SK-N-SH (cell line): ENCODE measurements at regions not wholly inside any gene's neighbourhood (a gene's known extent, or its start where the extent isn't known, plus 50 kb on each side); places are given as distances from the start of the nearest gene placed in this dataset.
A peak's percentile ranks its signal among the peaks of the same experiment; 100 is the strongest.

ENCODE experiments used
- CTCF ChIA-PET: fragments of 300-600, 350-600 bp; formaldehyde crosslinking; extraction: SDS; loops from one replicate; lab custom pipeline; 2021; lab: Yijun Ruan, JAX
- POLR2A ChIA-PET: fragments of 350-600 bp; sonication (Branson Sonifier 250); formaldehyde crosslinking; extraction: SDS; loops from one replicate; lab custom pipeline; 2020; ENCODE audit warnings: antibody characterized with exemption, inconsistent platforms; lab: Yijun Ruan, JAX
- DNase-seq: peaks from one replicate; pipeline ENCODE4 v3.0.0; 2012
- H2AFZ ChIP-seq: fragments of 200-600 bp; sonication (generic); 2 replicates; pipeline ENCODE4 v1.8.1; 2016; ENCODE audit warnings: antibody characterized with exemption, mild to moderate bottlenecking, low read depth
- H3F3A ChIP-seq: fragments of 200-600 bp; sonication (generic); replicated peaks from 2 replicates; pipeline ENCODE3; 2016; ENCODE audit warnings: antibody characterized with exemption, mild to moderate bottlenecking; ENCODE audit not compliant: insufficient read depth
- H3K27ac ChIP-seq, 2 experiments: fragments of 200-500 bp in 1 of 2; fragments of 200-600 bp in 1 of 2; sonication (Bioruptor generic) in 1 of 2; sonication (generic), shearing (Covaris generic) in 1 of 2; 2 replicates each; pipeline versions ENCODE4 v1.5.1 to v1.6.1; 2014 to 2016; ENCODE audit warnings: low read depth in 2 of 2, inconsistent platforms in 1 of 2, low read length in 1 of 2, mild to moderate bottlenecking in 1 of 2, mixed read lengths in 1 of 2
- H3K27me3 ChIP-seq: fragments of 200-600 bp; sonication (generic), shearing (Covaris generic); 2 replicates; pipeline ENCODE4 v1.6.1; 2016; ENCODE audit warnings: mixed run types; ENCODE audit not compliant: insufficient read depth
- H3K36me3 ChIP-seq, 2 experiments: fragments of 200-500 bp in 1 of 2; fragments of 200-600 bp in 1 of 2; sonication (Bioruptor generic) in 1 of 2; sonication (generic) in 1 of 2; replicated peaks in 1 of 2; 2 replicates each; pipeline versions ENCODE3 to v1.5.1; 2014 to 2016; ENCODE audit warnings: low read length in 1 of 2, mild to moderate bottlenecking in 1 of 2; ENCODE audit not compliant: insufficient read depth in 2 of 2, control insufficient read depth in 1 of 2
- H3K4me1 ChIP-seq, 2 experiments: fragments of 200-500 bp in 1 of 2; fragments of 200-600 bp in 1 of 2; sonication (Bioruptor generic) in 1 of 2; sonication (generic), shearing (Covaris generic) in 1 of 2; 2 replicates each; pipeline versions ENCODE4 v1.5.1 to v1.6.1; 2014 to 2016; ENCODE audit warnings: low read depth in 1 of 2, low read length in 1 of 2, mixed run types in 1 of 2; ENCODE audit not compliant: insufficient read depth in 2 of 2, control insufficient read depth in 1 of 2
- H3K4me2 ChIP-seq: fragments of 200-600 bp; sonication (generic), shearing (Covaris generic); 2 replicates; pipeline ENCODE4 v1.6.1; 2017; ENCODE audit warnings: mixed run types
- H3K4me3 ChIP-seq, 2 experiments: fragments of 200-500 bp in 1 of 2; fragments of 200-600 bp in 1 of 2; sonication (Bioruptor generic) in 1 of 2; sonication (generic), shearing (Covaris generic) in 1 of 2; 2 replicates each; pipeline versions ENCODE4 v1.5.1 to v1.8.1; 2014 to 2016; ENCODE audit warnings: low read depth in 2 of 2, inconsistent platforms in 1 of 2, low read length in 1 of 2, mild to moderate bottlenecking in 1 of 2, mixed read lengths in 1 of 2, moderate library complexity in 1 of 2
- H3K79me2 ChIP-seq: fragments of 200-600 bp; sonication (generic); 2 replicates; pipeline ENCODE4 v1.8.1; 2017; ENCODE audit warnings: mild to moderate bottlenecking; ENCODE audit not compliant: insufficient read depth
- H3K9ac ChIP-seq: fragments of 200-600 bp; sonication (generic); 2 replicates; pipeline ENCODE4 v1.6.1; 2017; ENCODE audit warnings: mixed run types
- H3K9me2 ChIP-seq: fragments of 200-600 bp; sonication (generic); 2 replicates; pipeline ENCODE4 v1.6.1; 2017; ENCODE audit warnings: mixed run types
- H3K9me3 ChIP-seq: fragments of 200-600 bp; sonication (generic); 2 replicates; pipeline ENCODE4 v1.6.1; 2017; ENCODE audit warnings: mixed run types, mild to moderate bottlenecking, moderate library complexity
- H4K20me1 ChIP-seq: fragments of 200-600 bp; sonication (generic); 2 replicates; pipeline ENCODE4 v1.6.1; 2017; ENCODE audit warnings: mild to moderate bottlenecking, mixed run types; ENCODE audit not compliant: insufficient read depth
- CHD2 ChIP-seq: fragments of 150-350 bp; IDR thresholded peaks from 2 replicates; pipeline ENCODE4 v1.6.1; 2018; ENCODE audit warnings: low read length; ENCODE audit not compliant: partially characterized antibody
- EP300 ChIP-seq, 2 experiments: IDR thresholded peaks; 2 replicates each; pipeline versions ENCODE4 v1.4.0 to v1.6.1; 2012; ENCODE audit warnings: borderline replicate concordance in 1 of 2, low read depth in 1 of 2, low read length in 1 of 2
- EZH2phosphoT487 ChIP-seq: fragments of 200-600 bp; sonication (generic); IDR thresholded peaks from 2 replicates; pipeline ENCODE4 v1.6.1; 2017; ENCODE audit warnings: low read depth, mixed run types, mild to moderate bottlenecking, antibody characterized with exemption, moderate library complexity, borderline replicate concordance
- FOSL2 ChIP-seq: IDR thresholded peaks from 2 replicates; pipeline ENCODE4 v1.4.0; 2012; ENCODE audit warnings: low read depth, mild to moderate bottlenecking, moderate library complexity, borderline replicate concordance
- FOXJ3 ChIP-seq: sonication (generic); formaldehyde crosslinking; IDR thresholded peaks from 2 replicates; pipeline ENCODE4 v1.5.1; 2020; ENCODE audit warnings: mild to moderate bottlenecking, missing genetic modification reagents
- GABPA ChIP-seq: IDR thresholded peaks from 2 replicates; pipeline ENCODE4 v1.4.0; 2012; ENCODE audit warnings: low read depth, mild to moderate bottlenecking
- GATA2 ChIP-seq: sonication (generic); formaldehyde crosslinking; IDR thresholded peaks from 2 replicates; pipeline ENCODE4 v1.5.0; 2020; ENCODE audit warnings: mild to moderate bottlenecking, missing genetic modification reagents
- JUND ChIP-seq: IDR thresholded peaks from 2 replicates; pipeline ENCODE4 v1.4.0; 2012
- MAX ChIP-seq: IDR thresholded peaks from 2 replicates; pipeline ENCODE4 v1.4.0; 2012; ENCODE audit warnings: low read depth
- MXI1 ChIP-seq: IDR thresholded peaks from 2 replicates; pipeline ENCODE4 v1.6.1; 2012; ENCODE audit warnings: mild to moderate bottlenecking, low read depth, low read length, improper control_type of control experiment
- NFIC ChIP-seq: IDR thresholded peaks from 2 replicates; pipeline ENCODE4 v1.4.0; 2012; ENCODE audit warnings: borderline replicate concordance
- RAD21 ChIP-seq: IDR thresholded peaks from 2 replicates; pipeline ENCODE4 v1.6.1; 2012; ENCODE audit warnings: mild to moderate bottlenecking, low read length
- RCOR1 ChIP-seq: fragments of 150-350 bp; IDR thresholded peaks from 2 replicates; pipeline ENCODE4 v1.6.1; 2017; ENCODE audit warnings: antibody characterized with exemption, low read length
- RFX5 ChIP-seq: IDR thresholded peaks from 2 replicates; pipeline ENCODE4 v1.6.1; 2012; ENCODE audit warnings: mild to moderate bottlenecking, improper control_type of control experiment, low read length
- RXRA ChIP-seq: IDR thresholded peaks from 2 replicates; pipeline ENCODE4 v1.4.0; 2012; ENCODE audit warnings: low read depth, mild to moderate bottlenecking, borderline replicate concordance
- SMC3 ChIP-seq: IDR thresholded peaks from 2 replicates; pipeline ENCODE4 v1.6.1; 2012; ENCODE audit warnings: low read depth, low read length, improper control_type of control experiment
- TAF1 ChIP-seq: IDR thresholded peaks from 2 replicates; pipeline ENCODE4 v1.6.1; 2012; ENCODE audit warnings: low read depth, mild to moderate bottlenecking, low read length, moderate library complexity, borderline replicate concordance
- TCF12 ChIP-seq: IDR thresholded peaks from 2 replicates; pipeline ENCODE4 v1.4.0; 2012
- TEAD4 ChIP-seq: IDR thresholded peaks from 2 replicates; pipeline ENCODE4 v1.4.0; 2012; ENCODE audit warnings: mild to moderate bottlenecking, borderline replicate concordance; ENCODE audit not compliant: insufficient read depth
- YY1 ChIP-seq: IDR thresholded peaks from 2 replicates; pipeline ENCODE4 v1.4.0; 2012; ENCODE audit warnings: low read depth, mild to moderate bottlenecking
- WGBS: methylation state at CpG from one replicate; pipeline ENCODE4 v1.1.6; 2017; ENCODE audit warnings: low lambda C conversion rate; 5-methylcytosine and 5-hydroxymethylcytosine counted together
- TF ChIP-seq, protein P1 (sequence below): fragments of 150-350 bp; IDR thresholded peaks from 2 replicates; pipeline ENCODE4 v1.6.1; 2017; ENCODE audit warnings: antibody characterized with exemption, low read length, low read depth, borderline replicate concordance
- TF ChIP-seq, protein P2 (sequence below): IDR thresholded peaks from 2 replicates; pipeline ENCODE4; 2012
- TF ChIP-seq, protein P3 (sequence below): fragments of 200-600 bp; sonication (generic); IDR thresholded peaks from 2 replicates; pipeline ENCODE4 v1.6.1; 2017; ENCODE audit warnings: antibody characterized with exemption, mild to moderate bottlenecking, moderate library complexity
- TF ChIP-seq, protein P4 (sequence below): IDR thresholded peaks from 2 replicates; pipeline ENCODE4 v1.4.0; 2012; ENCODE audit warnings: low read depth, borderline replicate concordance
- TF ChIP-seq, protein P5 (sequence below): IDR thresholded peaks from 2 replicates; pipeline ENCODE4 v1.4.0; 2012; ENCODE audit warnings: low read depth, borderline replicate concordance

- WGBS, result 52% methylated on average over 1 of the region's 1 CpG
- TF ChIP-seq, protein P1, sequence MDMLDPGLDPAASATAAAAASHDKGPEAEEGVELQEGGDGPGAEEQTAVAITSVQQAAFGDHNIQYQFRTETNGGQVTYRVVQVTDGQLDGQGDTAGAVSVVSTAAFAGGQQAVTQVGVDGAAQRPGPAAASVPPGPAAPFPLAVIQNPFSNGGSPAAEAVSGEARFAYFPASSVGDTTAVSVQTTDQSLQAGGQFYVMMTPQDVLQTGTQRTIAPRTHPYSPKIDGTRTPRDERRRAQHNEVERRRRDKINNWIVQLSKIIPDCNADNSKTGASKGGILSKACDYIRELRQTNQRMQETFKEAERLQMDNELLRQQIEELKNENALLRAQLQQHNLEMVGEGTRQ, result no peak
- TF ChIP-seq GATA2 (CRISPR knock-in tag), result no peak
- TF ChIP-seq, protein P2, sequence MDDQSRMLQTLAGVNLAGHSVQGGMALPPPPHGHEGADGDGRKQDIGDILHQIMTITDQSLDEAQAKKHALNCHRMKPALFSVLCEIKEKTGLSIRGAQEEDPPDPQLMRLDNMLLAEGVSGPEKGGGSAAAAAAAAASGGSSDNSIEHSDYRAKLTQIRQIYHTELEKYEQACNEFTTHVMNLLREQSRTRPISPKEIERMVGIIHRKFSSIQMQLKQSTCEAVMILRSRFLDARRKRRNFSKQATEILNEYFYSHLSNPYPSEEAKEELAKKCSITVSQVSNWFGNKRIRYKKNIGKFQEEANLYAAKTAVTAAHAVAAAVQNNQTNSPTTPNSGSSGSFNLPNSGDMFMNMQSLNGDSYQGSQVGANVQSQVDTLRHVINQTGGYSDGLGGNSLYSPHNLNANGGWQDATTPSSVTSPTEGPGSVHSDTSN, result no peak
- no peak for TF ChIP-seq EZH2phosphoT487
- TF ChIP-seq, protein P3, sequence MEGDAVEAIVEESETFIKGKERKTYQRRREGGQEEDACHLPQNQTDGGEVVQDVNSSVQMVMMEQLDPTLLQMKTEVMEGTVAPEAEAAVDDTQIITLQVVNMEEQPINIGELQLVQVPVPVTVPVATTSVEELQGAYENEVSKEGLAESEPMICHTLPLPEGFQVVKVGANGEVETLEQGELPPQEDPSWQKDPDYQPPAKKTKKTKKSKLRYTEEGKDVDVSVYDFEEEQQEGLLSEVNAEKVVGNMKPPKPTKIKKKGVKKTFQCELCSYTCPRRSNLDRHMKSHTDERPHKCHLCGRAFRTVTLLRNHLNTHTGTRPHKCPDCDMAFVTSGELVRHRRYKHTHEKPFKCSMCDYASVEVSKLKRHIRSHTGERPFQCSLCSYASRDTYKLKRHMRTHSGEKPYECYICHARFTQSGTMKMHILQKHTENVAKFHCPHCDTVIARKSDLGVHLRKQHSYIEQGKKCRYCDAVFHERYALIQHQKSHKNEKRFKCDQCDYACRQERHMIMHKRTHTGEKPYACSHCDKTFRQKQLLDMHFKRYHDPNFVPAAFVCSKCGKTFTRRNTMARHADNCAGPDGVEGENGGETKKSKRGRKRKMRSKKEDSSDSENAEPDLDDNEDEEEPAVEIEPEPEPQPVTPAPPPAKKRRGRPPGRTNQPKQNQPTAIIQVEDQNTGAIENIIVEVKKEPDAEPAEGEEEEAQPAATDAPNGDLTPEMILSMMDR, result peak; percentile 48
- TF ChIP-seq RFX5, result no peak
- no peak for TF ChIP-seq MAX
- no peak for TF ChIP-seq RXRA
- TF ChIP-seq FOXJ3 (CRISPR knock-in tag), result no peak
- peak; percentile 44 for TF ChIP-seq RAD21
- no peak for TF ChIP-seq EP300 (IDR thresholded peaks at IDR 0.05; ENCODE audit: borderline replicate concordance in 1 of 2, low read depth in 1 of 2, low read length in 1 of 2)
- TF ChIP-seq, protein P4, sequence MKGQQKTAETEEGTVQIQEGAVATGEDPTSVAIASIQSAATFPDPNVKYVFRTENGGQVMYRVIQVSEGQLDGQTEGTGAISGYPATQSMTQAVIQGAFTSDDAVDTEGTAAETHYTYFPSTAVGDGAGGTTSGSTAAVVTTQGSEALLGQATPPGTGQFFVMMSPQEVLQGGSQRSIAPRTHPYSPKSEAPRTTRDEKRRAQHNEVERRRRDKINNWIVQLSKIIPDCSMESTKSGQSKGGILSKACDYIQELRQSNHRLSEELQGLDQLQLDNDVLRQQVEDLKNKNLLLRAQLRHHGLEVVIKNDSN, result no peak
- TF ChIP-seq GABPA, result no peak
- no peak for TF ChIP-seq NFIC
- TF ChIP-seq, protein P5, sequence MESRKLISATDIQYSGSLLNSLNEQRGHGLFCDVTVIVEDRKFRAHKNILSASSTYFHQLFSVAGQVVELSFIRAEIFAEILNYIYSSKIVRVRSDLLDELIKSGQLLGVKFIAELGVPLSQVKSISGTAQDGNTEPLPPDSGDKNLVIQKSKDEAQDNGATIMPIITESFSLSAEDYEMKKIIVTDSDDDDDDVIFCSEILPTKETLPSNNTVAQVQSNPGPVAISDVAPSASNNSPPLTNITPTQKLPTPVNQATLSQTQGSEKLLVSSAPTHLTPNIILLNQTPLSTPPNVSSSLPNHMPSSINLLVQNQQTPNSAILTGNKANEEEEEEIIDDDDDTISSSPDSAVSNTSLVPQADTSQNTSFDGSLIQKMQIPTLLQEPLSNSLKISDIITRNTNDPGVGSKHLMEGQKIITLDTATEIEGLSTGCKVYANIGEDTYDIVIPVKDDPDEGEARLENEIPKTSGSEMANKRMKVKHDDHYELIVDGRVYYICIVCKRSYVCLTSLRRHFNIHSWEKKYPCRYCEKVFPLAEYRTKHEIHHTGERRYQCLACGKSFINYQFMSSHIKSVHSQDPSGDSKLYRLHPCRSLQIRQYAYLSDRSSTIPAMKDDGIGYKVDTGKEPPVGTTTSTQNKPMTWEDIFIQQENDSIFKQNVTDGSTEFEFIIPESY, result no peak
- peak; percentile 38 for TF ChIP-seq SMC3
- TF ChIP-seq YY1, result no peak
- no peak for TF ChIP-seq FOSL2
- no peak for TF ChIP-seq JUND
- no peak for TF ChIP-seq TCF12
- no peak for TF ChIP-seq TEAD4
- TF ChIP-seq TAF1, result no peak
- TF ChIP-seq RCOR1, result no peak
- TF ChIP-seq CHD2, result no peak
- TF ChIP-seq MXI1, result no peak
- TF ChIP-seq, all 33 proteins: peak for 3
- DNase-seq, result no peak
- Histone ChIP-seq H2AFZ (no peak overlapping the region), H3K79me2 (no peaks in the 10 kb centered on the region), H3K9me3 (no peaks in the 10 kb centered on the region), H3F3A (no peaks in the 10 kb centered on the region), H3K27ac (no peak overlapping the region), H3K9ac (no peak overlapping the region), H3K4me3 (no peak overlapping the region), H3K36me3 (no peaks in the 10 kb centered on the region), H3K4me1 (peaks cover 0 to 10% of the 10 kb centered on the region in 2 experiments; a peak in 1 of 4 replicates), H4K20me1 (no peaks in the 10 kb centered on the region), H3K4me2 (no peak overlapping the region), H3K9me2 (no peaks in the 10 kb centered on the region), H3K27me3 (no peaks in the 10 kb centered on the region)
- CTCF ChIA-PET, result interaction anchor here (0.6 to 2.6 kb wide), 5 partner anchors 10 to 31 kb away, joined by 3 to 13 read pairs (median 3); no protein-coding TSS in a partner anchor
- POLR2A ChIA-PET, result no interaction called here
Measured at GRCh38 chr1:70896224-70896623, 151.4 kb downstream of the PTGER3 start.
